HG02943 (cell line): ENCODE measurements at regions not wholly inside any gene's neighbourhood (a gene's known extent, or its start where the extent isn't known, plus 50 kb on each side); places are given as distances from the start of the nearest gene placed in this dataset.
"Not testable (repeated sequence)": the region's sequence is repeated elsewhere in the genome, so short reads cannot be mapped to it uniquely, and the experiment has no call there.

Experiments used
- ATAC-seq: cut with Tn5 transposase; IDR thresholded peaks from one replicate; pipeline ENCODE4 v1.9.1; 2021; ENCODE audit warnings: mild to moderate bottlenecking, low read depth, moderate library complexity; ENCODE audit not compliant: unreplicated experiment

DNA sequence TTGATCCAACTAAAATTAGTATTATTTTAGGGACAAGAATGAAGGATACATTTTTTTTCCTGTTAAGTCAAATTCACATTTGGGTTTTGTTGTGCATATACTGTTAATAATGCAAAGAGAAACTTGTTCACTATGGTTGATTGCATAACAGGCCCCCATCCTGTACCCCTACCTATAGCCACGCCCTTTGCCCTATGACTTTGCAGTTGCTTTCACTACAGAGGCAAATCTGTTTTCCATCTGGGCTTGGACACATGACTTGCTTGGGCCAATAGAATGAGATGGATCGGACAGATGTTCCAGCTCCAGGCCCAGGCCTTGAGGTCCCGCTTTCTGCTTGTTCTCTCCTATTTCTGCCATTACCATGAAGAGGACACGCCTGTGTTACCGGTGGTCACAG is 278.5 kb upstream of the HNRNPA3 start:
- ATAC-seq: no peak

DNA sequence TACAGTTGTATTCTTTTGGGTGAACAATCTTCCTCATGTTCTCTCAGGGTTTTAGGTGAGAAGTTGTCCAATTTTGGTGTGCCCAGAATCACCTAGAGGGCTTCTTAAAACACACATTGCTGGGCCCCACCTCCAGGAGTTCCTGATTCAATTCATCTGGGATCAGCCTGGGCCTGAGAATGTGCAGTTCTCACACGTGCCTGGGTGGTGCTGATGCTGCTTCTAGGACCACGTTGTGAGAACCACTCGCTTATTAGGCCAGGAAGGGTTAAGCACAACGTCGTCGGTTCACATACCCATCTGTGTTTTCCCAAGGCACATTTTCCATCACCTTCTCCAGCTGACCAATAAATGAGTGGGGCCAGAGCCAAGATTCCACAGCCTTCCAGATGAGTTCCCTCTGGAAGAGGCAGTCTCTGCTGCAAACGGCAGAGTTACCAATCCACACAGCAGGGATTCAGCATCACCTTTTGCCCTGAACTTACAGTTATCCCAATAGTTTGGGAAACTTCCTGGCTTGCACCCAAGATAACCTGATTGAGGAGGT is 277.7 kb upstream of the HNRNPA3 start:
- ATAC-seq: no peak

DNA sequence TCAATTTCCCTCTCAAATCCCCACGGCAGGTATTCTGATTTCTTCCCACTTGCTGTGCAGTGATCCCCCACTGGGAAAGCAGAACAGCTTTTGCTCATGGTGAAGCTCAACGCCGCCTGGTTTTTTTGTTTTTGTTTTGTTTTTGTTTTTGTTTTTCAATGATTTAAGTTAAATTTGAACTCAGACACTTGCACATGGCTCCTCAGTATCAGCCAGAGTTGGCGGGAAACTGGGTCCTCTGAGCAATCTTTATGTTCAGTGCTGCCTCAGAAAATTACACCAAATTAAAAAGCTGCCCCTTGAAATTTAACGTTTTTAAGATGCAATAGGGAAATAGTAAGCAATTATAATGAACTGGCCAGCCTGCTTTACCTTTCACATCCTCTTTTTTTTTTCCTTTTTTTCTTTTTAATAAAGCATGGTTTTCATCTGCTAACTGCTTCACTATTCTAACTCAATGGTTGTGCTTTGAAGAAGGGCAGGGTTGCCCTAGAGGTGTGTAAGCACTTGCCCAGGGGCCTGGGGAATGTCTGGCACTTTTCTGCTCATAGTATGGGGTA is 277.0 kb upstream of the HNRNPA3 start:
- no peak for ATAC-seq

DNA sequence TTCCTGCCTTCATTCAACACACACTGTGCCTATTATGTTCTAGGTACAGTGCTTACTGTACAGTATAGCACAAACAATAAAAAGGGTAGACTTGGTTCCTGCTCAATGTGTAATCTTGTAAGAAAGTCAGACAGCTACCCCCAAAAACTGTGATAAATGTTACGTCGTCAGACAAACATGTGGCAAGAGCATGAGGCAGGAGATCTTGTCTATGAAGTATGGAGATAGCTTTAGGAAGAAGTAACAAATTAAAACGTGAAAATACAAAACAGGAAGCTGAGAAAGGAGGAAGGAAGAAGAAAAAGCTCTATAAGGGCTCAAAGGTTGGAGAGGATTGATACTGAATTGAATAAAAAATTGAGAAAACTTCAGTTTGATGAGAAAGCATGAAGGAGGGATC is 276.2 kb upstream of the HNRNPA3 start:
- ATAC-seq: no peak

DNA sequence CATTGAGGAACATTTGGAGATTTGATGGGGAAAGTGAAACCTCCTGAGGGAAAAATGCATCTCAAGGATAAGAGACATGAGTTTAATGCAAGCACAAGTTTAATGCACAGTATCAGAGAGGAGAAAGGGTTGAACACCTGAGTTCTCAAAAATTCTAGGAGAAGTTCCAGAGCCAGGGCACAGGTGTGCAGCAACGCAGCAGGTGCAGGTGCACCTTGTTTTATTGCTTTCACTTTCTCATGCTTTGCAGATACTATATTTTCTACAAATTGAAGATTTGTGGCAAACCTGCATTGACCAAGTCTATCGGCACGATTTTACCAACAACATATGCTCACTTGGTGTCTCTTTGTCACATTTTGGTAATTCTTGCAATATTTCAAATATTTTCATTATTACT is 267.6 kb upstream of the HNRNPA3 start:
- ATAC-seq: no peak

DNA sequence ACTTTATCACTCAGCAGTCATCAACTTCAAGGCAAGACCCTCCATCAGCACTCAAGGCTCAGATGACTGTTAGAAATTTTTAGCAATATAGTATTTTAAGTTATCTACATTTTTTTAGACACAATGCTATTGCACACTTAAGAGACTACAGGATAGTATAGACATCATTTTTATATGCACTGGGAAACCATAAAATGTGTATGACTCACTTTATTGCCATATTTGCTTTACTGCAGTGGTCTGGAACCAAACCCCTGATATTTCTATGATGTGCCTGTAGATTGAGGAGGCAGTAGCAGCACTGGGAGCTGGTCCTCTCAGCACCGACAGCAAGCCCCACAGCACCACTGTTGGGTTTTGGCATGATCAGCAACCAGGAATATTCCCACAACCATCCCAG is 264.8 kb upstream of the HNRNPA3 start:
- no peak for ATAC-seq

DNA sequence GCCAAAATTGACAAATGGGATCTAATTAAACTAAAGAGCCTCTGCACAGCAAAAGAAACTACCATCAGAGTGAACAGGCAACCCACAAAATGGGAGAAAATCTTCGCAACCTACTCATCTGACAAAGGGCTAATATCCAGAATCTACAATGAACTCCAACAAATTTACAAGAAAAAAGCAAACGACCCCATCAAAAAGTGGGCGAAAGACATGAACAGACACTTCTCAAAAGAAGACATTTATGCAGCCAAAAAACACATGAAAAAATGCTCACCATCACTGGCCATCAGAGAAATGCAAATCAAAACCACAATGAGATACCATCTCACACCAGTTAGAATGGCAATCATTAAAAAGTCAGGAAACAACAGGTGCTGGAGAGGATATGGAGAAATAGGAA is 261.4 kb upstream of the HNRNPA3 start:
- ATAC-seq: not testable (repeated sequence)

DNA sequence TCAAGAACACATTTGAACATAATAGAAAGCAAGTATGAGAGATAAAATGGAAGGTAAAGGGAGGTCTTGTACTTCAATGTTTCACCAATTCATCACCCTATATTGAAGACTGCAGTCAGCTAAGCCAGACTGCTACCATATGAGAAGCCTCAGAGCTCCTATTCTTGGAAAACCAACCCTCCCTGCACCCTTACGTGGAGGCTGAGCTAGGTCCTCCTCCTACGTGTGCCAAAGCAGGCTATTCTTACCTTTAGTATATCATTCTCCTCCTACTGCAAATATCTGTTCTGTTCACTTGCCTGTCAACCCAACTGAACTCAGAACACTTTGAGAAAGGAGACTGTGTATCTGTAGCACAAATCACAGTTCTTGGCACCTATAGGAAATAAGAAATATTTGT is 255.8 kb upstream of the HNRNPA3 start:
- no peak for ATAC-seq

DNA sequence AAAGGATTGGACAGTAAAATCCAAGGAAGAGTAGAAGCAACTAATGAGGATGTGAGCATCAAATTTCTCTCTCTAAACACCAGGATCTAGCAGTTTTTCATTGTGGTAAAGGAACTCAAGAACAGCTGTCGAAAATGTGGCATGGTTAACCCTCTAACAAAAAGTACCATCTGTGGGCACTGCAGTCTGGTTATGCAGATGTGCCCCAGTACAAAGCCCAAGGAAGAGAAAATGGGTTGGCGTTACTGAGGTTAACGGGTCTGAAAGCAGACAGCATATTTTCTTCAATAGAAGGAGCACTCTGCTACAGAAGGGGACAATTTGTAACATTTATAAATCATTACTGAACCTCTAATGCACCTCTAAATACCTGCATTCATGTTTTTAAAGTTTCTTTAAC is 253.0 kb upstream of the HNRNPA3 start:
- ATAC-seq: no peak

DNA sequence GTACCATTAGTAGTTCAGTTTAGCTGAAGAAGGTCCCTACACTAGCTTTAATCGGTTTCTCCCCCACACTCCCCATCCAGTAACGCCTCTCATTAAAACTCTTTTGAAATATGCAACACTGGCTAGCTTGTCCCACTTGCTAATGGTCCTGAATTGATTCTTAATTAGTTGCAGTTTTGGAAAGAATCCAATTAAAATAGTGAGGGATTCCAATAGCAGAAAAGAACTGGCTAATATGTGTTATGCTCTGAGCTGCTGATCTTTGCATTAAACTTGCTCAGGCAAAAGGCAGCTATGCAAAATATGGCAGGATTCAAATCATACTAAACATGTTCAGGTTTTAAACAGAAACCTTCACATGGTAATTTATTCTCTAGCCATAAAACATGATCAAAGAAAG is 252.5 kb upstream of the HNRNPA3 start:
- no peak for ATAC-seq

DNA sequence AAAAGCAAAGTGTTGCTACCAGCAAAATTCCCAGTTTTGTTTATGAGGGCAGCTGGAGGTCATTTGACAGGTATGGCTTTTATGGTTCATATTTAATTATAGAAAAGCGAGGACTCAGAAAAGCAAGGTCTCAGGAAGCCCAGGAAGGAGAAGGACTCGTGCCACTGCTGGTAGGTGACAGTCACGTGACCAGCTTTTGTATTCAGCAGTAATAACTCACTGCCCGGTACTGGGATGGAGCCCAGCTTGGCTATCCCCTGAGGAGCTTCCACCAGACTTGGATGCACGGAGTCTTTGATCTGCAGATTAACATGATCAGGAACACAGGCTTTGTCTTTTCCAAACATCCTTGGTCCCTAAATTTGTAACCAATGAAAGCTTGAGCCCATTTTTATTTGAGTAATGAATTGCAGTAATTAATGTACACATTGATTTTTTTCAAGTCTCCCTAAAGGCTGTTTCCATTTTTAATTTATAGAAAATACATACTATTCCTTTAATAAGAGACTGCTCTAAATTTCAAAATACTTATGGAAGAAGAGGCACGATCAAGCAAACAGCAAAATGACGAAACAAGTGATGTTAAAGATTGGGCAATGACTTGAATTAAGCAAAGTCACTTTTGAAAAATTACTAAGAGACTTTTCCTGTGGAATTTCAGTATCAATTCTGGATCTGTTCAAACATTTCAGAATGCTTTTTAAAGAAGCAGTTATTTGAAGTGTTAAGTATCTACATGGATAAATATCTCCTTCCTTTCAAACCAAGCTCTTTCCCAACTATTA is 251.7 kb upstream of the HNRNPA3 start:
- ATAC-seq: no peak

DNA sequence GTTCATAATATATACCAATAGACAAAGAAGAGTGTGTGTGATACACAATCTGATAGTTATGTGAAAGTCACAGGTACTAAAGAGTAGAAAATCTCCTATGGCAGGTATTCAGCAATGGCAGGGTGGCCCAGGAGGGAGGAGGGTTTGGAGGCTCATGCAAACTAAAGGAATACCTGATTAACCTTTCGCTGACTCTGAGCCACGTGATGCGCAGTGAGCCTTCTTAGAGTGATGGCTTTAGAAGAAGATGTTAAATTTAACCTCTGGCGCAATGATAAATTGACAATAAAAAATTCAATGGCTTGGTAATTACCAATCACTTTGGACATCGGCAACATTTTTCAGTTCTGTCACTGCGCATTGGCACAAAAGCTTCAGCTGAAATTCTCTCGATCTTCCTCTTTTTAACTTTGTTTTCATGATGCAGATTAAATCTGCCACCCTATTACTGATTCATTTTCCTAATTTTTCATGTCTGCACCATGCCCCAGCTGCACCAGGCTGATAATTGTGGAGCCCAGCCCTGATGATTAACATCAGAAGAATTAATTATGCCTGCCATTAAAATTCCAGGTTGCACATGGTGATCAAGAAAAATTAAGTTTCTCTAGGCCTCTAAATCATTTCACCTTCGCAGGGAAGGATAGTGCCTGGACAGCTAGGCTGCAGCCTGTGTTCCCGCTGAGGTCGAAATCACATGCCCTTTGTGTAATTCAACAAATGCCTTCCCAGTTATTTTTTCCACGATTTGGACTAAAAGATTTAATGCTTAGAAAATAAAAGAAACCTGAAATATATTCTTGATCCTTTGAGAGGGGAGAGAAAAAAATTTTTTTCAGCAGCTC is 250.6 kb upstream of the HNRNPA3 start:
- ATAC-seq: no peak

DNA sequence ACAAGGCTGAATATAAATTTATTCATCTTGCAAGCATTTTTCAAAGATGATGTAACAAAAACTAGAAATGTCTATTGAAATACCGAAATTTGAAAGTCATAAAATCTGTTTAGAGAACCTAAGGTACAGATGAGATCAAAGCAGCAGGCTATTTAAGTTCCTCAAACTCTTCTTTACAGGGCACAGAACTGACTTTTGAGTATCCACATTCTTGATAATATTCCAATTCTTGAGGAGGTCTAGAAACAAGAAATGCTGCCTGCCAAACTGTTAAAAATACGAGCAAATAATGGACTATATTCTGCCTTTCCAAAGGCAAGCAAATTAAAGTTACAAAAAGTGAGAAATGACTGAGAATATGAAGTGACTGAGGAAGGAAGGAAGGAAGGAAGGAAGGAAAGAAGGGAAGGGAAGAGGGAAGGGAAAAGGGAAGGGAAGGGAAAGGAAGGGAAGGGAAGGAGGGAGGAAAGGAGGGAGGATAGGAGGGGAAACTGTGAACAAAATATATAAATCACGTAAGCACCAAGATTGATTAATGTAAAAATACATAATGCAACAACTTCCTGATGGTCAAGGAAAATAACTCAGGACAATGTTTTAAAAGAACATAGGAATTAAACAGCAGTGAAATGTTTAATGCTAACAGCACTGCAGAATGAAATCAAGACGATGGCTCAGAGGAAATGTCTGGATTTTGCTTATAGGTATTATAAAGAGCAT is 248.9 kb upstream of the HNRNPA3 start:
- ATAC-seq: no peak

DNA sequence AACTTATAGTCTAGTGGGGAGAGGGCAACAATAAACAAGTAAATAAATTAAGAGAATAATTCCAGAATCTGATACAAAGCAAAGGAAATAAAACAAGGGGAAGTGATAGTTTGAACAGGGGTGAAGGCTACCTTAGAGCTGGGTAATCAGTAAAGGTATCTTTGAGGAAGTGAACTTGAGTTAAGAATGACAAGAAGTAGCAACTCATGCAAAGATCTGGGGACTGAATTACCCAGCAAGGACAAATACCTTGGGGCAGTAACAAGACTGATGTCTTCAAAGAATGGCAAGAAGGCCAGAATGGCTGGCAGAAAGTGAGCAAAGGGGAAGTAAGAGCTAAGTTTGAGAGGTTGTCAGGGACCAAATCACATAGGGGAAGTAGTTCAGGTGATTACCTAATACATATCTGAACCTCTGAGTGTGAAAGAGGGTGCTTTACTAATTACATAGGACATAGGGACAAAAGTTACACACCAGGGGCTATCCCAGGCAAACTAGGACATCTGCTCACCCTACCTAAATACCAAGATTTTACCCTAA is 244.6 kb upstream of the HNRNPA3 start:
- ATAC-seq: no peak

DNA sequence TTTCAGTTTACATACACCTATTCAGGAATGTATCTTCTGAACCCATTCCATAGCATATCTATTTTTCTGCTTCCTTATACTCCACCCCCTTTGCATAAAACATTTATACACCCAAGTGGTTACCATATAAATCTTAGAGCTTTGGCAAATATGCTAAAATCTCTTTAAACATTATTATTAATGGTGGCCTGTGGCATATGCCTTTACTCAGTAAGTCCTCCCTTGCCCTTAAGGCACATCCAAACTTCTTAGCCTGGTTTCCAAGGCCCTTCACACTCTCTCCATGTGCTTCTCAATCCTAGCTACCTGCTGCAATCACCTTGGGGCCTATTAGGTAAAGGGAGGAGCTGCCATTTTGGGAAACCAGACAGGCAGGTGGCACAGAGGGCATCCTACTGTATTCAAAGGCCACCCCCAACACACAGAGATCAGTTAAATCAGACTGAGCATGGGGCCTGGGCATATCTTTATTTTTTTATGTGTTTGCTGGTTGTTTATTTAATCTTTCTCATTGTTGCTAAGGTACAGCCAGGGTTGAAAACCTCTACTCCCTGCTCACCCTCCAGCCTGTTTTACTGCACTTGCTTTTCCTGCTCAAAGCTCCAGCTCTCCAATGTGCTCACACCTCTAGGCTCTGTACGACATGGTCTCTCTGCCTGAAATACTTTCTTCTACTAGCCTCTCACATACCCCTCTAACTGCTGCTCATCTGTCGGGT is 242.8 kb upstream of the HNRNPA3 start:
- ATAC-seq: no peak

DNA sequence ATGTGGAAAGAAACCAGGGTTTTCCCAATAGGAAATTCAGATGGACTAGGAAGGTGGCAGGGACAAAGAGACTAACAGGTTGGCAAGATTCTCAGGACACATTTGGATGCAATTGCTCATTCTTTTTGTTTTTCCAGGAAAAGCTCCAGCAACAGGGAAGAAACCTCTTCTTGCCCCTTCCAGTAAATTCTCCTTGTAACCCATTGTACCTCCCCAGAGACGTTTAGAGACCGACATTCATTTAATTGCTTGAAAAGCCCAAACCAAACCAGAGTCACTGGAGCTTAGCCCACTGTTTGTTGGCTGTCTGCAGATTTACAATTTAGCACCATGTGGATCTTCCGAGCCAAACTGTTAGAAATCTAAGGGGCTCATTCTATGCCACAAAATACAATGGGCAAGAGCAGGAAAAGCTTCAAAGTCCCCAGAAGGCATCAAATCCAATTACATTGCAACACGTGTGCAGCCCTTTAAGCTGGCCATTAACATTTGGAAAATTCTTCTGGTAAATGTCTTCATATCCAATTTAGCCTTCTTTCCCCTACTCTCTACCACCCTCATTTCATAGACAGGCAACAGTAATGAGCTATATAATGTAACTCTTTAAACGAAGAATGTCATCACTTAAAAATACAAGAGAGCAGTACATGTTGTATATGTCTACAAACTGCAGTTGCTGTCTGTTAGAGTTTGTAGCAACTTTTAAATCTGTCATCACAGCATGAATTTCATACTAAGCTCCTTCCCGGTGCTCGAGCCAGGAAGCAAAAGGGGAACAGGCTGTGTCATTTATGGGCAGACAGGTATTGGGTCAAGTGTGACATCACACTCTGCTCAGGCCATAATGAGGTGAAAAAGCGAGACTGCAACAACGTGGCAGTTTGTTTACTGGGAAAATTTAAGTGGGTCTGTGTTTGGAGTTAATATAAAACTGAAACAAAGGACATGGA is 235.6 kb upstream of the HNRNPA3 start:
- ATAC-seq: no peak

DNA sequence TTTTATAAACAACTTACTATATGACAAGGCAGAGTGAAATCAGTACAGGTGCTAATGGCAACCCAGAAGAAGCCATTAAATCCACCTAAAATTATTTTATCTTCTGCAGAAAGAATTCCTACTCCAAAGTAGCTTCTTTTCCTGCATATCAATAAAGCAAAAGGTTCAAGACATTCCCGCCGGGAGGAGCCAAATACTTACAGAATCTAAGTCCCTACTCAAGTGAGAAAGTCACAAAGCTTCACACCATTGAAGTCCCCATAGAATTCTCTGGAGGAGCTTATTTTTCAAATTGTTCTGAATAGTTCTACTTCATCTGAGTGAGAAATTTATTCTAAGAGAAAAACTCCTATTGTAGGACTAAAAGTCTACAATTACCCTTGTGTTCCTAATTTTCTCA is 233.7 kb upstream of the HNRNPA3 start:
- no peak for ATAC-seq

DNA sequence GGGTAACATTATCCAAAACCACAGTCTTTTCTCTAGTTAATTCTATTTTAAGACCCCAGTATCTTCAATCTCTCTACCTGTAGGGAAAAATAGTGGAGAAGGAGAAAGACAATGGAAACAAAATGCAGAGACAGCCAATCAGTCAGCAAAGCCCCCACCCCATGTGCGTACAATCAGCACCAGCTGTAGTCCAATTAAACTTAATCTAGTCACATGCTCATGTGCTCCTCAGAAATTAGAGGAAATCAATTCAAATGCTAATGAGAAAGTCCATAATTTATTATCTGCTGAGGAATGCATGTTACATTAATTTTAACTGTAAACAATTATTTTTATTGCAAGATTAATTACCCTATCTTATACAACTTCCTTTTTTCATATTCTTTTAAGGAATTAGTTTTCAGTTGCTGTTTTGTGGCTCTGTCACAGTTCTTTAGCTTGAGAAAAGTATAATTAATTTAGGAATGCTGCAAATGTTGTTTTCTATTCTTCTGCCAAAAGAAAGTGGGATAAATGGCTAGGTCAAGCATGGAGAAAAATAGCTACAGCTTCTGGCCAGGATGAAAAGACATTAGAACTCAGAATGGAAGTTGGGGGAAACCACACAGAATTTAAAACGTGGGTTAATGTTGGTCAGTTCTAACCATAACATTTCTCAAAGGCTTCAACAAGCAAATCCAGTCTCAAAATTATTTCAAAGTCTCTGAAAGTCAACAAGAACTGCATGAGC is 232.4 kb upstream of the HNRNPA3 start:
- ATAC-seq: no peak
